Erythroblast (primary cell): ENCODE measurements at regions not wholly inside any gene's neighbourhood (a gene's known extent, or its start where the extent isn't known, plus 50 kb on each side); places are given as distances from the start of the nearest gene placed in this dataset.

ENCODE experiments used
- GATA1 ChIP-seq: IDR thresholded peaks from 2 replicates; pipeline ENCODE4 v1.6.1; 2011; ENCODE audit warnings: low read depth, mild to moderate bottlenecking, control low read depth, low read length, moderate library complexity
- POLR2A ChIP-seq: IDR thresholded peaks from 2 replicates; pipeline ENCODE4 v1.6.1; 2011; ENCODE audit warnings: mild to moderate bottlenecking, low read length

GRCh38 chr10:35908451-35908850 is 266.4 kb upstream of the FZD8 start:
- TF ChIP-seq POLR2A, result no peak
- no peak for TF ChIP-seq GATA1
